DND-41 (cell line): ENCODE measurements at regions not wholly inside any gene's neighbourhood (a gene's known extent, or its start where the extent isn't known, plus 50 kb on each side); places are given as distances from the start of the nearest gene placed in this dataset.

Source experiments
- ATAC-seq: fragments of 200-7000 bp; cut with Tn5 transposase; 3 replicates; pipeline ENCODE4 v1.9.1; 2021; ENCODE audit warnings: low read depth; ENCODE audit not compliant: insufficient read depth
- DNase-seq: peaks from one replicate; pipeline ENCODE4 v3.0.0-alpha.2; 2020
- H2AFZ ChIP-seq: 2 replicates; pipeline ENCODE4 v1.6.0; 2012; ENCODE audit warnings: low read depth, low read length
- H3K27ac ChIP-seq: 2 replicates; pipeline ENCODE4 v1.5.1; 2012; ENCODE audit warnings: low read length, inconsistent platforms
- H3K27me3 ChIP-seq: fragments of 200-600 bp; sonication (generic); 2 replicates; pipeline ENCODE4 v1.6.0; 2012; ENCODE audit warnings: low read length, mild to moderate bottlenecking, inconsistent platforms; ENCODE audit not compliant: insufficient read depth, poor library complexity
- H3K36me3 ChIP-seq: 2 replicates; pipeline ENCODE4 v1.5.1; 2012; ENCODE audit warnings: low read length, inconsistent platforms; ENCODE audit not compliant: insufficient read depth
- H3K4me1 ChIP-seq: 2 replicates; pipeline ENCODE4 v1.5.1; 2012; ENCODE audit warnings: mild to moderate bottlenecking, low read length; ENCODE audit not compliant: insufficient read depth
- H3K4me2 ChIP-seq: 2 replicates; pipeline ENCODE4 v1.6.0; 2012; ENCODE audit warnings: mild to moderate bottlenecking, moderate library complexity, low read length, inconsistent platforms; ENCODE audit not compliant: insufficient read depth
- H3K4me3 ChIP-seq, 2 experiments: fragments of 200-600 bp in 1 of 2; shearing (Covaris generic) in 1 of 2; 2 replicates each; pipeline ENCODE4 v1.5.1; 2012 to 2016; ENCODE audit warnings: inconsistent platforms in 2 of 2, low read length in 2 of 2, mild to moderate bottlenecking in 2 of 2, low read depth in 1 of 2, moderate library complexity in 1 of 2
- H3K79me2 ChIP-seq: 2 replicates; pipeline ENCODE4 v1.6.0; 2012; ENCODE audit warnings: low read length, inconsistent platforms; ENCODE audit not compliant: insufficient read depth
- H3K9ac ChIP-seq: 2 replicates; pipeline ENCODE4 v1.6.0; 2012; ENCODE audit warnings: low read depth, mild to moderate bottlenecking, inconsistent platforms, low read length, moderate library complexity
- H3K9me3 ChIP-seq: 2 replicates; pipeline ENCODE4 v1.5.1; 2012; ENCODE audit warnings: low read length, moderate library complexity, mild to moderate bottlenecking, inconsistent platforms; ENCODE audit not compliant: insufficient read depth, severe bottlenecking
- H4K20me1 ChIP-seq: 2 replicates; pipeline ENCODE4 v1.6.0; 2012; ENCODE audit warnings: low read length; ENCODE audit not compliant: insufficient read depth
- CTCF ChIP-seq: IDR thresholded peaks from 2 replicates; pipeline ENCODE4 v1.5.1; 2012; ENCODE audit warnings: borderline replicate concordance, low read length, moderate library complexity, mild to moderate bottlenecking; ENCODE audit not compliant: poor library complexity, severe bottlenecking; ENCODE audit errors: extremely low read depth
- EZH2 ChIP-seq: IDR thresholded peaks from 3 replicates; pipeline ENCODE4 v1.6.1; 2012; ENCODE audit warnings: borderline replicate concordance, low read depth, mild to moderate bottlenecking, moderate library complexity, low read length, inconsistent platforms; ENCODE audit not compliant: severe bottlenecking

- Histone ChIP-seq H3K36me3 (no peaks in the 10 kb centered on the region), H4K20me1 (no peaks in the 10 kb centered on the region), H2AFZ (no peak overlapping the region), H3K9me3 (no peaks in the 10 kb centered on the region), H3K4me2 (no peak overlapping the region), H3K4me1 (no peaks in the 10 kb centered on the region), H3K27me3 (no peaks in the 10 kb centered on the region), H3K9ac (no peak overlapping the region), H3K4me3 (no peak overlapping the region), H3K79me2 (no peaks in the 10 kb centered on the region), H3K27ac (no peak overlapping the region)
- TF ChIP-seq EZH2 = no peak
- TF ChIP-seq CTCF = no peak
- ATAC-seq (no peak), DNase-seq (no peak)
These were observed 259.1 kb upstream of the RPL38 start for GRCh38 chr17:73944366-73944765.

- Histone ChIP-seq H3K9ac (no peak overlapping the region), H3K4me3 (no peak overlapping the region), H3K27ac (no peak overlapping the region), H3K4me1 (no peaks in the 10 kb centered on the region), H3K4me2 (no peak overlapping the region), H3K9me3 (no peaks in the 10 kb centered on the region), H3K79me2 (no peaks in the 10 kb centered on the region), H3K27me3 (no peaks in the 10 kb centered on the region), H2AFZ (no peak overlapping the region), H4K20me1 (no peaks in the 10 kb centered on the region), H3K36me3 (no peaks in the 10 kb centered on the region)
- no peak for TF ChIP-seq EZH2
- TF ChIP-seq CTCF = no peak
- DNase-seq (no peak), ATAC-seq (no peak)
These were observed 256.1 kb upstream of the RPL38 start for GRCh38 chr17:73947281-73947965.

GRCh38 chr17:73947966-73948355 is 255.5 kb upstream of the RPL38 start:
- DNase-seq = no peak
- H3K4me2 ChIP-seq = no peak overlapping the region

More at GRCh38 chr17:73947966-73948355, 255.5 kb upstream of the RPL38 start:
- H3K36me3 ChIP-seq = no peaks in the 10 kb centered on the region
- no peak overlapping the region for H3K27ac ChIP-seq
- TF ChIP-seq EZH2 = no peak
- TF ChIP-seq CTCF = no peak
- H3K9me3 ChIP-seq = no peaks in the 10 kb centered on the region
- no peaks in the 10 kb centered on the region for H3K79me2 ChIP-seq
- no peaks in the 10 kb centered on the region for H3K27me3 ChIP-seq
- H3K4me1 ChIP-seq = no peaks in the 10 kb centered on the region
- no peaks in the 10 kb centered on the region for H4K20me1 ChIP-seq
- no peak overlapping the region for H2AFZ ChIP-seq
- H3K4me3 ChIP-seq = no peak overlapping the region
- H3K9ac ChIP-seq = no peak overlapping the region
- ATAC-seq = no peak
